GM04504 (cell line): ENCODE measurements at regions not wholly inside any gene's neighbourhood (a gene's known extent, or its start where the extent isn't known, plus 50 kb on each side); places are given as distances from the start of the nearest gene placed in this dataset.
A peak's percentile ranks its signal among the peaks of the same experiment; 100 is the strongest.

Experiments
- DNase-seq: peaks from one replicate; pipeline ENCODE4 v3.0.0-alpha.2; 2012; ENCODE audit warnings: low read depth

GRCh38 chr5:10173716-10174115, 76.0 kb downstream of the ATPSCKMT start:
- DNase-seq = no peak

DNA sequence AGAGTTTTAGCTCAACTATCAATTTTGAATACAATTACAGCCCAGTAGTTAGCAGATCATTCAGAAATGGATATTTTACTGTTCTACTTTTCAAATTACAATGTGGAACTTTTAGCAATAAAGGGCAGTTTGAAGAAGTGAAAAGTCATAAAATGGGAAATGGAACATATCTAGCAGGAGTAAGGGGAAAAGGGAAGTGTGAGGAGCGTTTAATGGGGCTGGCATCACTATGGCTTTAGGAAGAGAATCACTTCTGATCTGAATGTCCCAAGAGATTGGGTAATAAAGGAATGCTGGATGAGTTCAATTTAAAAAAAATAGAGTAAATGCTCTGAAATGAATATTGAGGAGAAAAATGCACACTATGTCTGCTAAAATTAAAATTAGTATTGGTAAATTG, 77.4 kb downstream of the ATPSCKMT start:
- no peak for DNase-seq

DNA sequence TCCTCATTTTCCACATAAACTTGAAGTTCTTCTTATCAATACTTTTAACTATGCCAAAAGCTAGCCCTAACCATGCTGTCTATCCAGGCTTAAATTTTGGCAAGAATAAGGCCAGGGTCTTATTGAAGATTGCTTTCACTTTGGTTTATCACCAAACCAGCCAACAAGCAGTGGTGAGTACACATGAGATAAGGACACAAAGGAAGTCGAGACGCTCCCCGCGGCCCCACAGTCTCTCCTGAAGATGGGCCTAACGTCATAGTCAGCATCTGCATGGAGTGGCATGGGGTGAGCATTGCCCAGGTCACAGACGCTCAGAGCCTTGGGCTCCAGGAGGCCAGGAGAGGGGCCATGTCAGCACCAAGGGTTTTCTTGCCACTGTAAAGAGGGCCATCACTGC, 80.3 kb downstream of the ATPSCKMT start:
- DNase-seq = no peak

DNA sequence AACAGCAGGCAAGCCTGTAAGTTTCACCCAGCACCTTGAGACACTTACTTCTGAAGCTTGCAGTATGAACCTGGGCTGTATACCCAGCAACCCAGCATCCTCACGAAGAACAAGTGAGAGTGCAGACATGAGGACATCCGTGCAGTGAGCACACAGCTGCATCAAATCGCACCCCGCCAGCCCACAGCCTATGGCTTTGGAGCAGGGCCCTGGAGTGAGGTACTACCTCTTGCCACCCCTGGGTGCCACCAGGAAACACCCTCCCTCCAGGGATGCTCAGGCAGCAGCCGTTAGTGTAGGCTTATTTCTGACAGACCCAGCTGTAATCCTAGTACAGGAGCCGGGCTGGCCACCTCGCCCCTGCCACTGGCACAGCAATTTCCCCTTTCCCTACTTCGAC, 81.4 kb downstream of the ATPSCKMT start:
- DNase-seq = no peak

GRCh38 chr5:10167806-10168205, 81.9 kb downstream of the ATPSCKMT start:
- no peak for DNase-seq

DNA sequence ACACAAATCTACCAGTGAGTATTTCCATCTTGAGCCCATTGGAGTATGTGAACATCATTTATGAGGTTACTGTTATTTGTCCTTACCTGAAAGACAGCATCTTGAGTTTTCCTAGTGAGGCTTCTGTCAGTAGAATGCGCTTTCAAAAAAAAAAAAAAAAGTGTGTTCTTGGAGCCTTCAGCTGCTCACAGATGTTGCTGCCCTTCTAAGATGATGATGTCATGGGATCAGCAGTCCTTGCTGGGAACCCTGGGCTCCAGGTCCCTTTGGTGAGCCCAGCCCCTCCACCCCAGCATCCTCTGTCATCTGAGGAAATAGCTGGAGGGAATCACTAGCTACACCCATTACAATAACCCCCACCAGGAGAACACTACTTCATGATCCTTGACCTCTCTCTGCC, 83.3 kb downstream of the ATPSCKMT start:
- no peak for DNase-seq

DNA sequence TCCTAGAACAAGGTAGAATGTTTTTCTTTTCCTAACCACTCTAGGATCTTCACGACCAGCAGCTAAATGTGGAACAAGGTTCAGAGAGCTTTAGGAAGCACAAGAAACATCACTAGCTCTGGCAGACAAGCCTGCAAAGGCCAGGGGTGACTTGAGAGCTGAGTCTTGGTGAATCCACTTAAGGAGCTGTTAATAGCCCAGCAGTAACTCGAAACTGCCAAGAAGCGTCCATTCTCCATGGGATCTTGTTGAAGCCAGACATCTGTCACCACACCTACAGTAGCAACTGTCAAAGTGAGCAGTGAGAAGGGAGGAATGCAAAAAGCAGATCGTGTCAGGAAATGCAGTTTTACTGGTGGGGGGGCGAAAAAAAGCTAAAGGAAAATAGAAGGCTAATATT, 87.2 kb downstream of the ATPSCKMT start:
- no peak for DNase-seq

- no peak for DNase-seq
Observed at GRCh38 chr5:10161778-10162177, 87.9 kb downstream of the ATPSCKMT start.

- DNase-seq = no peak
Observed at GRCh38 chr5:10160241-10160640, 89.4 kb downstream of the ATPSCKMT start.

GRCh38 chr5:10158886-10159285, 90.8 kb downstream of the ATPSCKMT start:
- DNase-seq = no peak

GRCh38 chr5:10157085-10157669, 92.5 kb downstream of the ATPSCKMT start:
- no peak for DNase-seq

DNA sequence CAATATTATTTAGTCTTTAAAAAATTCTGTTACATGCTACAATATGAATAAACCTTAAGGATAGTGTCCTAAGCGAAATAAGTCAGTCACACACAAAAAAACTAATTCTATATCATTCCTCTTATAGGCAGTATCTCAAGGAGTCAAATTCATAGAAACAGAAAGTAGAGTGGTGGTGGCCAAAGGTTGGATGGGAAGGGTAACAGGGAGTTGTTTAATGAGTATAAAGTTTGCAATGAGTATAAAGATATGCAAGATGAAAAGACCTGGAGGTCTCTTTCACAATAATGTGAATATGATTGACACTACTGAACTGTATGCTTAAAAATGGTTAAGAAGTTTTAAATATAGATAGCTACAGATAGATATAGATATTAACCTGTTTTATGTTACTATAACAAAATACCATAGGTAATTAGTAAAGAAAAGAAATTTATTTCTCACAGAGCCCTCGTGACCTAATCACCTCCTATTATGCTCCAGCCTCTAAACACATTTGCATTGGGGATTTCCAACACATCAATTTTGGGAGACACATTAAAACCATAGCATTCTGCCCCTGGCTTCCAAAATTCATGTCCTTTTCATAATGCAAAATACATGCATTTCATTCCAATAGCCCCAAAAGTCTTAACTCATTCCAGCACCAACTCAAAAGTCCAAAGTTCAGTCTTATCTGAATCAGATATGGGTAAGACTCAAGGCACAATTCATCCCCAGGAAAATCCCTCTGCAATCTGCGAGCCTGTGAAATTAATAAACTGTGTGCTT, 93.6 kb downstream of the ATPSCKMT start:
- DNase-seq = no peak

DNA sequence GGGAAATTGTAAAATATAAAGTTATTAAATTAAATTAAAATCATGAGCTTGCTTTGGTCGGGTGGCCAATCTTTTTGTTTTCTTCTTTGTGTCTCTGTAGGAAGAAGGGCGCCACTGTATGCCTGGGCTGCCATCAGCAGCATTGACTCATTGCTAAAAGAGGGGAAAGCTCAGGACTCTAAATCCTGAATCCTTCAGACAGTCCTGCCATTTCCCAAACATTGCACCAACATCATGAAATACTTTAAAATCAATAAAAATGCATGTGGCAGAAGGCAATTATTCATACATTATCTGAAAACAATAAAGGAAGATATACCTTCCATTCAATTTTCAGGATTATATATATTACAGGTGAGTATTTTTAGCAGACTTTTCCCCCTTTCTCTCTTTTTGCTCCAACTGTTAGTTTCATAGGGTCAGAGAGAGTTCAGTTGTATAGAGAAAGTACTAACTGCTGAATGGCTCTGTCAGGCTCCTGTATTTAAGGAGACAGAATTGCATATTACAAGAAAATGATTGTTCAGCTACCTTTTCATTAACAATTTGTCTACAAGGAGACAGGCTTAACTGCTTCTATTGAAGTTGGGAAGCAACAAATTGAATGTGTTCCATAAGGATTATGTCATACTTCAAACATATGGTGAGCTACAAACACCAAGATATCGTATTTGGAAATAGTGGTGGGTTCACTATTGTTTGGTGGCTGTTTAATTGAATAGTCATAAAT, 95.7 kb downstream of the ATPSCKMT start:
- DNase-seq = no peak

DNA sequence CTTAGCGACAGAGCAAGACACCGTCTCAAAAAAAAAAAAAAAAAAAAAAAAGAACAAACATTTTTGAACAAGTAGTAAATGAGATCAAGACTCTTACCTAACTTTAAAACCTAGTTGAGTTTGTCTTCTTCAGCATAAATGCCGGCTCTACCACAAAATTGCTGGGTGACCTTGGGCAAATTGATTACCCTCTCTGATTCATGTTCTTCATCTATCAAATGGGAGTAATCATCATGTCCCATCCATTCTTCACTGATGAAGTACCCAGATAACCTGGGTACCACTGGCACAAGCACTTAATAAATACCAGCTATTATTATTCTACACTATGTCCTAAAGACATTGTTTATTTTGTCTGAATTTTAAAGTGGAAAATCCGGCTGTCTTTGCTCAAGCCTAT, 96.3 kb downstream of the ATPSCKMT start:
- no peak for DNase-seq

DNA sequence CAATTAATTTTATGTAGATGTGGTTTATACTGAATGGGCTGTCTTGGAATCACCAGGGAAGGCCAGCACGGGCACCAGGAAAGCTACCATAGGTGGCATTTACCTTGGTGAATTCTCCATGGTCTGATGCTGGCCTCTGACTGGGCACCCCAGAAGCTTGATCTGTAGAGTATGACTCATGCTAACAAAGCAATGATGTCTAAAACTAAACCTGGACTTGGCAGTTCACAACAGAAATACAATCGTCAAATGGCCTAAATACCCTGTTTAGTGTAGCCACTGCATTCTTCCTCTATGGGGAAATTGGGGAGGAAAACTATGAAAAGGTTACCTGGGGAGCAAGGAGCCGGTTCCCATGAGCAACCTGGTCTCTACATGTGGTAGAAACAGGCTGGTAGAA, 98.0 kb downstream of the ATPSCKMT start:
- no peak for DNase-seq

DNA sequence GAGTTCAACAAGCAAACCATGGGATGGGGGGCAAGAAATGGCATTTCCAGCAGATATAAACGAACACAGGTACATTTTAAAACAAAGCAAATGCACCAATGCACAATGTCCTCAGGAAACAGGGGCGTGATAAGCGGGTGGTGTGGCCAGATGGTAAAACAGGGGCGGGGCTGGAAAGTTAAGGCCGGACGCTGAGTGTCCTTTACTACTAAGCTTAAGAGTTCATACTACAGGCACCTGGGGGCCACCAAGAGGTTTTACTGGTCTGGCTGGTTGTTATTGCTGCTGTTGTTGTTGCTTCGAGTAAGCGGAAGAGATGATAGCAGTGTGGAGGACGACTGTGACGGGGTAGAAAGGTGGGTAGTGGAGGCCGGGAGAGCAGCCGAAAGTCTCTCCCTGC, 99.8 kb downstream of the ATPSCKMT start:
- DNase-seq = no peak

- peak; percentile 14 for DNase-seq
Observed at GRCh38 chr5:10145923-10146401, 103.7 kb downstream of the ATPSCKMT start.

DNA sequence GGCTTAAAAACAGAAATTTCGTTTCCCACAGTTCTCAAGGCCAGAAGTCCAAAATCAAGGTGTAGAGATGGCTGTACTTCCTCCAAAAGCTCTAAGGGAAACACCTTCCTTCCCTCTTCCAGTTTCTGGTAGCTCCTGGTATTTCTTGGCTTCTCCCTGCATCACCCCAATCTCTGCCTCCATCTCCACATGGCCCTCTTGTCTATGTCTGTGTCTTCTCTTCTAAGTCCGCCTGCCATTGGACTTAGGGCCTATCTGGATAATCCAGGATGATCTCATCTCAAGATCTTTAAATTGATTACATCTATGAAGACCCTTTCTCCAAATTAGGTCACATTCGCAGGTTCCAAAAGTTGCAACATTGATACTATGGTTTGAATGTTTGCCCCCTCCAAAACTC, 105.6 kb downstream of the ATPSCKMT start:
- no peak for DNase-seq

DNA sequence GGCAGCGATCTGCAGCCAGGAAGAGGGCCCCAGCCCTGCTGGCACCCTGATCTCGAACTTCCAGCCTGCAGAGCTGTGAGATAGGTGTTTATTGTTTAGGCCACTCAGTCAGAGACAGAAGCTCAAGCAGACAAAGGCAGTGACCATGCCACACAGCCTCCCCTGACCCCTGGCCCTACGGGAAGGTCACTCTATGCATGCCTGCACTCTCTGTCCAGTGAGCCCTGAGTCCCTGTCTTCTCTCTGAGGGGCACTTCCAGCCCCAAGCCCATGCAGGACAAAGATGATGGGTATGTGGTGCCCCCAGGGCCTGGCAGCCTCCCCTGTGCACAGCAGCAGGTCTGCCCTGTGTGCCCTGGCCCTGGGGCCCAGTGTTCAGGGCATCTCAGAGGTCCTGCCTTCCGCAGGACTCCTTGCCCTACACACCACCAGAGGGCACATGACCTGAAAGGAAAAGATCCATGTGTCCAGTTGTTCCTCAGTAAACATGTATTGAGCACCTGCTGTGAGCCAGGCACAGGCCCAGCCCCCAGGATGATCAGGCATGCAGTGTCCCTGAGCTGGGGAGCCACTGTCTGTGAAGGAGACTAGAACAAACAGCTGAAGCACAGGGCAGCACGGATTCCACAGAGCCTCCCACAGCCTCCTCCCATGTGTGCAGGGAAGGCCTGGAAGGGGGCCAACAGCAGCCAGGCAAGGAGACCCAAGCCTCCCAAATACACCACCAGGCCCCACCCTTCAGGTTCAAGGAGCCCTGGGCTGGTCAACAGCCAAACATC, 109.3 kb downstream of the ATPSCKMT start:
- peak; percentile 24 for DNase-seq

DNA sequence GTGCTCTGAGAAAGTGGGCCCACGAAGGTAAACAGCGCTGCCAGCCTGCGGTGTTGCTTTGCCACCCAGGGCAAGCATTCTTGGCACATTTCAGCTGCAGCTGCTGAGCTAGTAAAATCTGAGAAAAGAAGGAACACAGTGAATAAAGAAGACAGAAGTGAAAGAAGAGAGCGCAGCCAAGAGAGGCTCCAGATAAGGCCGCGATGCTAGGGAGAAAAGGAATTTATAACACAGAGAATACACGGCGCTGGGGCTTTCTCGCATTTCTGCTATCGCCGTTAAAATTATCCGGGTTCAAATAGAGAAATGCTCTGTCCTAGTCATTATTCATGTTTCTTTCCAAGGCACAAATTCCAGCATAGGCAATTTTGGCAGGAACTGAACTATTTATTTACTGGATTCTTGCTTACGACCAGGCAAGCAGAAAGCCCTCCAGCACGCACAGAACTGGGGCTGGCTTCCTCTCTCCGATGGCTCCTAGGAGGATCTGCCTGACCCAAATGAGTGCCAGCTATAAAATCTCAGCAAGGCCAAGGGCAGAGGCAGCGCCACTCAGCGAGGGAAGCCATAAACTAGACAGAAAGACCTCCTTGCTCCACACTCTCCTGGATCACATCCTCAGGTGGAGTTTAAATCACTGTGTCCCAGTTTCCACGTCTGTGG, 111.2 kb downstream of the ATPSCKMT start:
- no peak for DNase-seq

DNA sequence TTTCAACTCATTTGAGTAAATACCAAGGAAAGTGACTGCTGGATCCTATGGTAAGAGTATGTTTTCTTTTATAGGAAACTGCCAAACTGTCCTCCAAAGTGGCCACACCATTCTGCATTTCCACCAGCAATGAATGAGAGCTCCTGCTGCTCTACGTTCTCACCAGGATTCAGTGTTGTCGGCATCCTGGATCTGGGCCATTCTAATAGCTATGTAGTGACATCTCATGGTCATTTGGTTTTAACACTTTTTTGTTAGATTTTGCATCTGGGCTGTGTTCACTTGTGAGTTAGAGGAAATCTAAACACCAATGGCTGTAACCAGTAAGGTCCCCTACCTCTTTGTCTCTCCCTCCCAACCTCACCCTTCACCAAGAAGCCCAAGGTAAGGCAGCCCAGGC, 115.9 kb downstream of the ATPSCKMT start:
- DNase-seq = peak; percentile 18

- DNase-seq = no peak
Observed at GRCh38 chr5:10130881-10131280, 118.8 kb downstream of the ATPSCKMT start.
